ENCODE measurements at regions not wholly inside any gene's neighbourhood (a gene's known extent, or its start where the extent isn't known, plus 50 kb on each side); places are given as distances from the start of the nearest gene placed in this dataset.

- intact Hi-C loops (cut with micrococcal nuclease), result loop anchor here (10.0 kb wide), 1 partner anchor 722 kb away; no protein-coding TSS in a partner anchor
These were observed 81.7 kb downstream of the FAM217A start for GRCh38 chr6:3997177-3997770.

GRCh38 chr6:3999800-4000661 lies 78.9 kb downstream of the FAM217A start:
- intact Hi-C loops (cut with micrococcal nuclease), result loop anchor here (10.0 kb wide), 1 partner anchor 725 kb away; no protein-coding TSS in a partner anchor

- intact Hi-C loops (cut with micrococcal nuclease), result no loop called here
These were observed 74.7 kb downstream of the FAM217A start for GRCh38 chr6:4004249-4004648.

GRCh38 chr6:4008324-4009047 lies 70.5 kb downstream of the FAM217A start:
- intact Hi-C loops (cut with micrococcal nuclease), result loop anchor here (1.0 kb wide), 2 partner anchors 159 to 266 kb away; partner anchors contain the start of gene FAM50B

- intact Hi-C loops (cut with micrococcal nuclease), result no loop called here
These were observed 69.5 kb downstream of the FAM217A start for GRCh38 chr6:4009486-4009885.

- intact Hi-C loops (cut with micrococcal nuclease), result no loop called here
These were observed 68.9 kb downstream of the FAM217A start for GRCh38 chr6:4010048-4010447.

- intact Hi-C loops (cut with micrococcal nuclease), result no loop called here
These were observed 68.2 kb downstream of the FAM217A start for GRCh38 chr6:4010689-4011090.

- intact Hi-C loops (cut with micrococcal nuclease), result no loop called here
These were observed 66.1 kb downstream of the FAM217A start for GRCh38 chr6:4012826-4013225.

- intact Hi-C loops (cut with micrococcal nuclease), result loop anchor here (5.0 kb wide), 3 partner anchors 140 to 950 kb away; partner anchors contain the start of genes PSMG4 and RIPK1
These were observed 61.7 kb downstream of the FAM217A start for GRCh38 chr6:4017058-4017739.

GRCh38 chr6:4017834-4018170 lies 61.1 kb downstream of the FAM217A start:
- intact Hi-C loops (cut with micrococcal nuclease), result loop anchor here (1.0 to 5.0 kb wide), 5 partner anchors 39 to 951 kb away; partner anchors contain the start of genes ECI2, PSMG4 and RIPK1

GRCh38 chr6:4018171-4018923 lies 60.6 kb downstream of the FAM217A start:
- intact Hi-C loops (cut with micrococcal nuclease), result loop anchor here (1.0 to 5.0 kb wide), 5 partner anchors 40 to 951 kb away; partner anchors contain the start of genes ECI2, PSMG4 and RIPK1
